ENCODE measurements at regions not wholly inside any gene's neighbourhood (a gene's known extent, or its start where the extent isn't known, plus 50 kb on each side); places are given as distances from the start of the nearest gene placed in this dataset.
A peak's percentile ranks its signal among the peaks of the same experiment; 100 is the strongest.

GRCh38 chr10:123559066-123559822 lies 106.9 kb upstream of the GPR26 start (continued):
- TF ChIP-seq RAD51 (IDR thresholded peaks at IDR 0.05; ENCODE audit: borderline replicate concordance) (no peak), THAP11 (CRISPR knock-in tag; IDR thresholded peaks at IDR 0.05) (peak; percentile 18; the same call in 1 of the 2 replicates), ELF3 (CRISPR knock-in tag; IDR thresholded peaks at IDR 0.05) (0 out of 2 replicates have a peak, but pooled peaks have one; percentile 17), ZNF335 (CRISPR knock-in tag; IDR thresholded peaks at IDR 0.05) (no peak), ZNF468 (CRISPR knock-in tag; IDR thresholded peaks at IDR 0.05) (no peak), KDM2A (CRISPR knock-in tag; IDR thresholded peaks at IDR 0.05; ENCODE audit: borderline replicate concordance, low read depth) (peak; percentile 76), ZNF543 (CRISPR knock-in tag; IDR thresholded peaks at IDR 0.05) (no peak), MAF1 (CRISPR knock-in tag; IDR thresholded peaks at IDR 0.05; ENCODE audit: borderline replicate concordance) (no peak), NR2F2 (IDR thresholded peaks at IDR 0.05; ENCODE audit: borderline replicate concordance, low read depth) (no peak), SAP130 (CRISPR knock-in tag; IDR thresholded peaks at IDR 0.05; ENCODE audit: low read depth) (no peak), HNRNPH1 (optimal IDR thresholded peaks at IDR 0.05; ENCODE audit: low read depth, low read length) (no peak), HNF4G (IDR thresholded peaks at IDR 0.05; ENCODE audit: borderline replicate concordance, low read depth, low read length) (no peak), HNF4G (CRISPR knock-in tag; IDR thresholded peaks at IDR 0.05; ENCODE audit: borderline replicate concordance, low read depth) (no peak), TERF1 (CRISPR knock-in tag; IDR thresholded peaks at IDR 0.05) (no peak), IKZF4 (CRISPR knock-in tag; IDR thresholded peaks at IDR 0.05; ENCODE audit: borderline replicate concordance, low read depth, not compliant biosample characterization) (no peak), MBNL3 (CRISPR knock-in tag; conservative IDR thresholded peaks at IDR 0.05) (no peak), ZBTB21 (CRISPR knock-in tag; IDR thresholded peaks at IDR 0.05) (no peak)
- TF ChIP-seq, protein P1, sequence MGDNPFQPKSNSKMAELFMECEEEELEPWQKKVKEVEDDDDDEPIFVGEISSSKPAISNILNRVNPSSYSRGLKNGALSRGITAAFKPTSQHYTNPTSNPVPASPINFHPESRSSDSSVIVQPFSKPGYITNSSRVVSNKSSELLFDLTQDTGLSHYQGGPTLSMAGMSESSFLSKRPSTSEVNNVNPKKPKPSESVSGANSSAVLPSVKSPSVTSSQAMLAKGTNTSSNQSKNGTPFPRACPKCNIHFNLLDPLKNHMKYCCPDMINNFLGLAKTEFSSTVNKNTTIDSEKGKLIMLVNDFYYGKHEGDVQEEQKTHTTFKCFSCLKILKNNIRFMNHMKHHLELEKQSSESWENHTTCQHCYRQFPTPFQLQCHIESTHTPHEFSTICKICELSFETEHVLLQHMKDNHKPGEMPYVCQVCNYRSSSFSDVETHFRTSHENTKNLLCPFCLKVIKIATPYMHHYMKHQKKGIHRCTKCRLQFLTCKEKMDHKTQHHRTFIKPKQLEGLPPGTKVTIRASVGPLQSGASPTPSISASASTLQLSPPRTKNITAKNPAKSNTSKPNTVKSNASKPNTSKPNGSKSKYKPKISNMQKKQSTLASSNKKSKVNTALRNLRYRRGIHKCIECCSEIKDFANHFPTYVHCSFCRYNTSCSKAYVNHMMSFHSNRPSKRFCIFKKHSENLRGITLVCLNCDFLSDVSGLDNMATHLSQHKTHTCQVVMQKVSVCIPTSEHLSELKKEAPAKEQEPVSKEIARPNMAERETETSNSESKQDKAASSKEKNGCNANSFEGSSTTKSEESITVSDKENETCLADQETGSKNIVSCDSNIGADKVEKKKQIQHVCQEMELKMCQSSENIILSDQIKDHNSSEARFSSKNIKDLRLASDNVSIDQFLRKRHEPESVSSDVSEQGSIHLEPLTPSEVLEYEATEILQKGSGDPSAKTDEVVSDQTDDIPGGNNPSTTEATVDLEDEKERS (CRISPR knock-in tag; IDR thresholded peaks at IDR 0.05), result no peak
- TF ChIP-seq, protein P2, sequence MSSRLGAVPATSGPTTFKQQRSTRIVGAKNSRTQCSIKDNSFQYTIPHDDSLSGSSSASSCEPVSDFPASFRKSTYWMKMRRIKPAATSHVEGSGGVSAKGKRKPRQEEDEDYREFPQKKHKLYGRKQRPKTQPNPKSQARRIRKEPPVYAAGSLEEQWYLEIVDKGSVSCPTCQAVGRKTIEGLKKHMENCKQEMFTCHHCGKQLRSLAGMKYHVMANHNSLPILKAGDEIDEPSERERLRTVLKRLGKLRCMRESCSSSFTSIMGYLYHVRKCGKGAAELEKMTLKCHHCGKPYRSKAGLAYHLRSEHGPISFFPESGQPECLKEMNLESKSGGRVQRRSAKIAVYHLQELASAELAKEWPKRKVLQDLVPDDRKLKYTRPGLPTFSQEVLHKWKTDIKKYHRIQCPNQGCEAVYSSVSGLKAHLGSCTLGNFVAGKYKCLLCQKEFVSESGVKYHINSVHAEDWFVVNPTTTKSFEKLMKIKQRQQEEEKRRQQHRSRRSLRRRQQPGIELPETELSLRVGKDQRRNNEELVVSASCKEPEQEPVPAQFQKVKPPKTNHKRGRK (CRISPR knock-in tag; IDR thresholded peaks at IDR 0.05), result no peak
- TF ChIP-seq, protein P3, sequence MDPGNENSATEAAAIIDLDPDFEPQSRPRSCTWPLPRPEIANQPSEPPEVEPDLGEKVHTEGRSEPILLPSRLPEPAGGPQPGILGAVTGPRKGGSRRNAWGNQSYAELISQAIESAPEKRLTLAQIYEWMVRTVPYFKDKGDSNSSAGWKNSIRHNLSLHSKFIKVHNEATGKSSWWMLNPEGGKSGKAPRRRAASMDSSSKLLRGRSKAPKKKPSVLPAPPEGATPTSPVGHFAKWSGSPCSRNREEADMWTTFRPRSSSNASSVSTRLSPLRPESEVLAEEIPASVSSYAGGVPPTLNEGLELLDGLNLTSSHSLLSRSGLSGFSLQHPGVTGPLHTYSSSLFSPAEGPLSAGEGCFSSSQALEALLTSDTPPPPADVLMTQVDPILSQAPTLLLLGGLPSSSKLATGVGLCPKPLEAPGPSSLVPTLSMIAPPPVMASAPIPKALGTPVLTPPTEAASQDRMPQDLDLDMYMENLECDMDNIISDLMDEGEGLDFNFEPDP (CRISPR knock-in tag; conservative IDR thresholded peaks at IDR 0.05), result no peak
- TF ChIP-seq, protein P4, sequence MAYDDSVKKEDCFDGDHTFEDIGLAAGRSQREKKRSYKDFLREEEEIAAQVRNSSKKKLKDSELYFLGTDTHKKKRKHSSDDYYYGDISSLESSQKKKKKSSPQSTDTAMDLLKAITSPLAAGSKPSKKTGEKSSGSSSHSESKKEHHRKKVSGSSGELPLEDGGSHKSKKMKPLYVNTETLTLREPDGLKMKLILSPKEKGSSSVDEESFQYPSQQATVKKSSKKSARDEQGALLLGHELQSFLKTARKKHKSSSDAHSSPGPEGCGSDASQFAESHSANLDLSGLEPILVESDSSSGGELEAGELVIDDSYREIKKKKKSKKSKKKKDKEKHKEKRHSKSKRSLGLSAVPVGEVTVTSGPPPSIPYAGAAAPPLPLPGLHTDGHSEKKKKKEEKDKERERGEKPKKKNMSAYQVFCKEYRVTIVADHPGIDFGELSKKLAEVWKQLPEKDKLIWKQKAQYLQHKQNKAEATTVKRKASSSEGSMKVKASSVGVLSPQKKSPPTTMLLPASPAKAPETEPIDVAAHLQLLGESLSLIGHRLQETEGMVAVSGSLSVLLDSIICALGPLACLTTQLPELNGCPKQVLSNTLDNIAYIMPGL (CRISPR knock-in tag; IDR thresholded peaks at IDR 0.05; ENCODE audit: borderline replicate concordance in 1 of 2, low read depth in 1 of 2), result peak; percentile 21 to 26; a peak in 1 of 4 replicates

All from HepG2 (cell line).